ENCODE measurements at regions not wholly inside any gene's neighbourhood (a gene's known extent, or its start where the extent isn't known, plus 50 kb on each side); places are given as distances from the start of the nearest gene placed in this dataset.

- TF ChIP-seq EZH2phosphoT487 (IDR thresholded peaks at IDR 0.05; ENCODE audit: insufficient read depth, low read depth) (no peak), EZH2 (IDR thresholded peaks at IDR 0.05; ENCODE audit: insufficient read depth, poor library complexity, severe bottlenecking) (no peak)
Observed at GRCh38 chr13:105918842-105919741, 616.4 kb downstream of the EFNB2 start.
